Dendritic cell treated with granulocyte-macrophage colony-stimulating factor and Interleukin-4, amounts not matched to agents 40 ng/mL and 50 ng/mL, for 4 days (primary cell): ENCODE measurements at regions not wholly inside any gene's neighbourhood (a gene's known extent, or its start where the extent isn't known, plus 50 kb on each side); places are given as distances from the start of the nearest gene placed in this dataset.
"Not testable (repeated sequence)": the region's sequence is repeated elsewhere in the genome, so short reads cannot be mapped to it uniquely, and the experiment has no call there.

Experiments
- H3K27ac Mint-ChIP-seq: one replicate; pipeline ENCODE4 v1.8.0; 2022; ENCODE audit warnings: mild to moderate bottlenecking, mixed read lengths
- H3K27me3 Mint-ChIP-seq: one replicate; pipeline ENCODE4 v1.8.0; 2022; ENCODE audit warnings: mild to moderate bottlenecking, mixed read lengths
- H3K36me3 Mint-ChIP-seq: one replicate; pipeline ENCODE4 v1.8.0; 2022; ENCODE audit warnings: low read depth, mixed read lengths
- H3K4me1 Mint-ChIP-seq: one replicate; pipeline ENCODE4 v1.8.0; 2022; ENCODE audit warnings: low read depth, mixed read lengths
- H3K4me3 Mint-ChIP-seq: one replicate; pipeline ENCODE4 v1.8.0; 2022; ENCODE audit warnings: mild to moderate bottlenecking, moderate library complexity, mixed read lengths
- H3K9me3 Mint-ChIP-seq: one replicate; pipeline ENCODE4 v1.8.0; 2022; ENCODE audit warnings: mixed read lengths
- intact Hi-C: fragments of 100-400 bp; cut with micrococcal nuclease; formaldehyde crosslinking; loops from one replicate; pipeline ENCODE4 v1.15.0; 2022

DNA sequence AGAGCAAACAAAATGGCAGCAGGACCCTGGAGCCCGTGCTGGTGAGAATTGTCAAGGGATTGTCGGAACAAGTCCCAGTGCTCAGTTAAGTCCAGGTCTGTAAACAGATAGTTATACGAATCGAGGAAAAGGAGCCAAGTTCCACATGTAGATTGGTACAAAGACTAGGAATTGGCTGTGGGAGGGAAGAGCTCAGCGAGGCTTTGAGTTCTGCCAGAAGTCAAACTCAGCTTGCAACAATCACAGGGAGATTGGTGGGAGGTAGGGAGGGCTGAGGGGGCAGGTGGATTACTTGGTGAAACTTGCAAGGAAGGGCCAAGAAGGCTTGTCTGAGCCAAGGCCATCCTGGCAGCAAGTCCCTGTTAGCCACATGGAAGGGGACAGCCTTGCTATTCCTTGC, 217.8 kb upstream of the ARL4C start:
- no peak overlapping the region for H3K27ac Mint-ChIP-seq
- H3K36me3 Mint-ChIP-seq: no peaks in the 10 kb centered on the region
- no peaks in the 10 kb centered on the region for H3K27me3 Mint-ChIP-seq
- intact Hi-C loops: no loop called here
- no peaks in the 10 kb centered on the region for H3K4me1 Mint-ChIP-seq
- H3K9me3 Mint-ChIP-seq: no peaks in the 10 kb centered on the region
- no peak overlapping the region for H3K4me3 Mint-ChIP-seq

DNA sequence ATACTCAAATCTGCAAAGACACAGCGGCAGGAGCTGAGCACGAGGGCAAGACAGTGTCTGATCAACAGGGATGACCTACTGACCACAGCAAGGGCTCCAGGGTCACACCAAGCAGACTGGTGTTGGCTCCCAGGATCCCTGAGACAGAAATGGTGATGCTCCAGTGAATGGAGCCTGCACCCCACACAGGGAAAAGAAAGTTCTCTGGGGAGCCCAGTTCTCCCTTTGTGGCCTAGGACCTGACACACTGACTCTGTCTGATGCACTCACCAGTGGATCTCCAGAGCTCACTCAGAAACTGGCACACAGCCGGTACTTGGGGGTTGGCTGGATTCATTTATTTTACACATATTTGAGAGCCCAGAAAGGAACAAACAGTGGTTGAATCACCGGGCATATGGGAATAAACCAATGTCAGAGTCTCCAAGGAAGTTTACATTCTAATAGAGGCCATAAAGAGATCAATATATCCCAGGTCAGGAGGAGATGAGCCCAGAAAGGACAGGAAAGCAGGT, 215.6 kb upstream of the ARL4C start:
- no peaks in the 10 kb centered on the region for H3K36me3 Mint-ChIP-seq
- intact Hi-C loops: no loop called here

GRCh38 chr2:234711308-234711707, 214.4 kb upstream of the ARL4C start:
- no peak overlapping the region for H3K27ac Mint-ChIP-seq

More for the DNA sequence above, 215.6 kb upstream of the ARL4C start:
- no peak overlapping the region for H3K27ac Mint-ChIP-seq
- no peaks in the 10 kb centered on the region for H3K4me1 Mint-ChIP-seq
- H3K27me3 Mint-ChIP-seq: no peaks in the 10 kb centered on the region
- no peak overlapping the region for H3K4me3 Mint-ChIP-seq
- H3K9me3 Mint-ChIP-seq: no peaks in the 10 kb centered on the region

DNA sequence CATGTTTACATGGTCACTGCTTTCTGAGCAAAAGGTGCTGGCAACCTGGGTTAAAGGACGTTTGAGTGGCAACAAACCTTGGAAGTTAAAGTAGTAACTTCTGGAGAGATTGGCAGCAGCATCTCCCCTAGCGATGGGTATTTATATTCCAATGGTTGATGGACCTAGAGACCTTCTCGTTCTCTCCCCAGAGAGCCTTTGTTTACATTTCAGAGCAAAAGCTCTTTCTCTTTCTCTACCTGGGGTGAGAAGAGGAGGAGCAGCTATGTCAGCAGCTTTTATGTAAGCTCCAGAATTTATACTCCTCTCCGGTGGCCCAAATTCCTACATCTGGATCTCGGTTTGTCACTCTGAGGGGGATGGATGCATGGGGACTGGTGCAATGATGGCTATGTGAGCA, 213.7 kb upstream of the ARL4C start:
- no peaks in the 10 kb centered on the region for H3K36me3 Mint-ChIP-seq
- no peaks in the 10 kb centered on the region for H3K4me1 Mint-ChIP-seq
- no peaks in the 10 kb centered on the region for H3K27me3 Mint-ChIP-seq
- H3K4me3 Mint-ChIP-seq: no peak overlapping the region
- intact Hi-C loops: no loop called here
- no peaks in the 10 kb centered on the region for H3K9me3 Mint-ChIP-seq
- H3K27ac Mint-ChIP-seq: no peak overlapping the region

More at GRCh38 chr2:234711308-234711707, 214.4 kb upstream of the ARL4C start:
- Mint-ChIP-seq H3K4me1 (no peaks in the 10 kb centered on the region), H3K27me3 (no peaks in the 10 kb centered on the region), H3K9me3 (no peaks in the 10 kb centered on the region), H3K4me3 (no peak overlapping the region), H3K36me3 (no peaks in the 10 kb centered on the region)
- intact Hi-C loops: no loop called here

- intact Hi-C loops: no loop called here
- no peaks in the 10 kb centered on the region for H3K27me3 Mint-ChIP-seq
- H3K4me3 Mint-ChIP-seq: no peak overlapping the region
- H3K4me1 Mint-ChIP-seq: no peaks in the 10 kb centered on the region
- no peaks in the 10 kb centered on the region for H3K9me3 Mint-ChIP-seq
- H3K36me3 Mint-ChIP-seq: no peaks in the 10 kb centered on the region
- H3K27ac Mint-ChIP-seq: no peak overlapping the region
These were observed 213.2 kb upstream of the ARL4C start for GRCh38 chr2:234710066-234710465.

- no peaks in the 10 kb centered on the region for H3K4me1 Mint-ChIP-seq
- H3K4me3 Mint-ChIP-seq: no peak overlapping the region
- H3K27me3 Mint-ChIP-seq: no peaks in the 10 kb centered on the region
- intact Hi-C loops: no loop called here
- H3K36me3 Mint-ChIP-seq: no peaks in the 10 kb centered on the region
- no peak overlapping the region for H3K27ac Mint-ChIP-seq
- no peaks in the 10 kb centered on the region for H3K9me3 Mint-ChIP-seq
These were observed 211.8 kb upstream of the ARL4C start for GRCh38 chr2:234708717-234709116.

DNA sequence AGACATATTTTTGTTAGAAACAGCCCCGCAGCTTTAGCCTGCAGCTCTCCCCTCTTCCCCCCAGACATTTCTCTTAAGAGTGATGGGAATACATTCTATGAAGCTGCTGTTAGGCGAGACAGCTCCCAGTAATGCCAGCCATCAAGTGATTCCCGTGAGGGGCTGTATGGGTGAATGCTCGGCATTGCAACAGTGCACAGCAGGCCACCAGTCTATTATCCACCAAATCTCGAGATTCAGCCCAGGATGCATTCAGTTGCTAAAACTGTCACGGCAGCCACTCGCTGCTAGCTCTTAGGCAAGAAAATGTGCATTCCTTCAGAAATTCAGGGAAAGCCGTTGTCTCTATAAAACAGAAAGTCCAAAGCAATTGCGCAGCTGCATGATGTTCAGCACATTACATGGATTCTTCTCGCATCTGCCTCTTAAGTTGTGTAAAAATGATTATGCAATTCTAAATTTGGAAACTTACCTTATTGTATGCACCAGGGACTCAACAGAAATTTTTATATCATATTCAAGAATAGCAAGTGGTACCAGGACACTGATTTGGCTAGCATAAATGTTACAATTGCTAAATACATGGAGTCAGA, 211.3 kb upstream of the ARL4C start:
- Mint-ChIP-seq H3K9me3 (no peaks in the 10 kb centered on the region), H3K36me3 (no peaks in the 10 kb centered on the region), H3K27ac (no peak overlapping the region), H3K4me3 (no peak overlapping the region), H3K27me3 (no peaks in the 10 kb centered on the region), H3K4me1 (no peaks in the 10 kb centered on the region)
- intact Hi-C loops: no loop called here

DNA sequence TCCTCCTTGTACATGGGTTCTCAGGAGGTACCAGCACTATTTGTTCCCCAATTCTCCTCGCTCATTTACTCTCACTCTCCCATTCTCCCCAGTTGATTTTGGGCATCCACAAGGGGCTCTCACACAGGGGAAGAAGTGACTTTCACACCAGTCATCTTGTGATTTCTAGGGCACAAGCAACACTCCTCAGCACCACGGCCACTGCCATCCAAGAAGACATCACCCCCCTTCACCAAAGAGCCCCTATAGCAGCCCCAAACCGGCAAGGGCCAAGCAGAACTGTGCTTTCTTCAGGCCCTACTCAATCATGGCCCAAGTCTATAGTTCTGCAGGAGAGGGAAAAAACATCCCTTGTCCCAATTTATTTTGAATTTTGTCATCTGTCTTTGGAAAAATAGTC, 209.2 kb upstream of the ARL4C start:
- Mint-ChIP-seq H3K9me3 (no peaks in the 10 kb centered on the region), H3K4me1 (no peaks in the 10 kb centered on the region), H3K27ac (no peak overlapping the region), H3K36me3 (no peaks in the 10 kb centered on the region), H3K4me3 (no peak overlapping the region), H3K27me3 (no peaks in the 10 kb centered on the region)
- intact Hi-C loops: no loop called here

GRCh38 chr2:234705108-234705507, 208.2 kb upstream of the ARL4C start:
- no peaks in the 10 kb centered on the region for H3K4me1 Mint-ChIP-seq
- H3K4me3 Mint-ChIP-seq: no peak overlapping the region
- no peak overlapping the region for H3K27ac Mint-ChIP-seq
- H3K36me3 Mint-ChIP-seq: no peaks in the 10 kb centered on the region
- no peaks in the 10 kb centered on the region for H3K9me3 Mint-ChIP-seq
- H3K27me3 Mint-ChIP-seq: no peaks in the 10 kb centered on the region
- intact Hi-C loops: no loop called here

DNA sequence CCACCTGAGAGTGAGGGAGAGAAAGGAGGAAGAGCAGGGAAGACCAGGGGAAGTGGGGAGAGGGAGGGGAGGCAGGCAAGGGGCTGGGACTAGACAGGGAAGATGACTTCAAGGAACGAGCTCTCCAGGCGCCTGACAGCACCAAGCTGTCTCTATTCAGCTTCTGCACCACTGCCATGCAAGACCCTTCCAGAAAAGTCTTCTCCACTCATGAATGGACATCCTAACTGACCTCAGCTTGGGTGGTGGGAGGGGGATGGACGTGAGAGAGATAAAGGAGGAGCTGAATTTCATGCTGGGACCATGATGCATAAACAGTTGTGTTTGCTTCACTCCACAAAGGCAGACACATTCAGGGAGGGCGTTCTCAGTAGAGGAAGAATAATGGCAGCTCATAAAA, 206.4 kb upstream of the ARL4C start:
- H3K4me1 Mint-ChIP-seq: no peaks in the 10 kb centered on the region
- intact Hi-C loops: no loop called here
- no peaks in the 10 kb centered on the region for H3K36me3 Mint-ChIP-seq
- H3K4me3 Mint-ChIP-seq: no peak overlapping the region
- no peaks in the 10 kb centered on the region for H3K27me3 Mint-ChIP-seq
- H3K9me3 Mint-ChIP-seq: peaks cover 2% of the 10 kb centered on the region
- H3K27ac Mint-ChIP-seq: no peak overlapping the region

- Mint-ChIP-seq H3K27ac (no peak overlapping the region), H3K27me3 (no peaks in the 10 kb centered on the region), H3K4me3 (no peak overlapping the region), H3K36me3 (no peaks in the 10 kb centered on the region), H3K4me1 (no peaks in the 10 kb centered on the region), H3K9me3 (peaks cover 7% of the 10 kb centered on the region)
- intact Hi-C loops: no loop called here
These were observed 205.9 kb upstream of the ARL4C start for GRCh38 chr2:234702731-234703225.

- no peak overlapping the region for H3K4me3 Mint-ChIP-seq
- no peaks in the 10 kb centered on the region for H3K27me3 Mint-ChIP-seq
- no peaks in the 10 kb centered on the region for H3K4me1 Mint-ChIP-seq
- peaks cover 17% of the 10 kb centered on the region for H3K9me3 Mint-ChIP-seq
- intact Hi-C loops: no loop called here
- H3K36me3 Mint-ChIP-seq: no peaks in the 10 kb centered on the region
- H3K27ac Mint-ChIP-seq: no peak overlapping the region
These were observed 205.0 kb upstream of the ARL4C start for GRCh38 chr2:234701841-234702240.

DNA sequence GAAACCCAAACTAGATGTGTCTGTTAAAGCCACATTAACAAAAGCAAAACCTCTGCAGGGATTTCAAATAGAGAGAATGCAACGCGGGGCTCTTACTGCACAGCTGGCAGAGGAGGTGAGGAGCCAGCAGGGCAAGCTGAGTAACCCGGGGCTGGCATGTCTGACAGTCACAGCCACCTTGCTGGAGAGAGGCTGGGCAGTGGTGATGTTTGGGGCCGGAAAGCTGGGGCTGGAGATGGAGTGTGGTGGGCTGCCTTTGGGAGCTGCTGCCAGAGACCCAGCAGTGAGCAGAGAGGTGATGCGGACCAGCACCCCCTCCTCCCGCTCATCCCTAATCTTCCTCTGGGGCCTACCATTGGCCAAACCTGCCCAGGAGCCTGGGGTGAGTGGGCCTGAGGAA, 204.5 kb upstream of the ARL4C start:
- Mint-ChIP-seq H3K9me3 (peaks cover 21% of the 10 kb centered on the region), H3K27ac (no peak overlapping the region), H3K4me1 (no peaks in the 10 kb centered on the region)

GRCh38 chr2:234699456-234699855, 202.6 kb upstream of the ARL4C start:
- Mint-ChIP-seq H3K9me3 (peaks cover 33% of the 10 kb centered on the region), H3K27me3 (no peaks in the 10 kb centered on the region), H3K36me3 (no peaks in the 10 kb centered on the region), H3K4me1 (no peaks in the 10 kb centered on the region), H3K27ac (no peak overlapping the region), H3K4me3 (no peak overlapping the region)
- intact Hi-C loops: no loop called here

More for the DNA sequence above, 204.5 kb upstream of the ARL4C start:
- Mint-ChIP-seq H3K27me3 (no peaks in the 10 kb centered on the region), H3K36me3 (no peaks in the 10 kb centered on the region), H3K4me3 (no peak overlapping the region)
- intact Hi-C loops: no loop called here

DNA sequence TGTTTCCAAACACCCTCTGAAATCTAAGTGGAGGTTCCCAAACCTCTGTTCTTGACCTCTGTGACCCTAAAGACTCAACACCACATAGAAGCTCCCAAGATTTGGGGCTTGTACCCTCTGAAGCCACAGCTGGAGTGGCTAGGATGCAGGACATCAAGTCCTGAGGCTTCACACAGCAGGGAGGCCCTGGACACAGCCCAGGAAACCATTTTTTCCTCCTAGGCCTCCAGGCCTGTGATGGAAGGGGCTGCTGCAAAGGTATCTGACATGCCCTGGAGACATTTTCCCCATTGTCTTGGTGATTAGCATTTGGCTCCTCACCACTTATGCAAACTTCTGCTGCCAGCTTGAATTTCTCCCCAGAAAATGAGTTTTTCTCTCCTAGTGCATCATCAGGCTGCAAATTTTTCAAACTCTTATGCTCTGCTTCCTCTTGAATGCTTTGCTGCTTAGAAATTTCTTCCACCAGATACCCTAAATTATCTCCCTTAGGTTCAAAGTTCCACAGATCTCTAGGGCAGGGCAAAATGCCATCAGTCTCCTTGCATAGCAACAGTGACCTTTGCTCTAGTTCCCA, 200.5 kb upstream of the ARL4C start:
- H3K4me3 Mint-ChIP-seq, H3K27me3 Mint-ChIP-seq, intact Hi-C loops, H3K4me1 Mint-ChIP-seq, H3K36me3 Mint-ChIP-seq, H3K27ac Mint-ChIP-seq: not testable (repeated sequence)
- H3K9me3 Mint-ChIP-seq: peaks cover 40% of the 10 kb centered on the region
